H54 (cell line): ENCODE measurements at regions not wholly inside any gene's neighbourhood (a gene's known extent, or its start where the extent isn't known, plus 50 kb on each side); places are given as distances from the start of the nearest gene placed in this dataset.
"Not testable (repeated sequence)": the region's sequence is repeated elsewhere in the genome, so short reads cannot be mapped to it uniquely, and the experiment has no call there.

Source experiments
- DNase-seq: peaks from one replicate; pipeline ENCODE4 v3.0.0; 2011; ENCODE audit warnings: low spot score, mixed read lengths; ENCODE audit not compliant: insufficient read length
- FAIRE-seq: peaks from 3 replicates; lab custom pipeline; 2011; peaks lifted over from hg19 to GRCh38; lab: Jason Lieb, UNC
- POLR2A ChIP-seq: IDR thresholded peaks from 2 replicates; pipeline ENCODE4 v1.6.1; 2011; ENCODE audit warnings: low read depth, mild to moderate bottlenecking, low read length

DNA sequence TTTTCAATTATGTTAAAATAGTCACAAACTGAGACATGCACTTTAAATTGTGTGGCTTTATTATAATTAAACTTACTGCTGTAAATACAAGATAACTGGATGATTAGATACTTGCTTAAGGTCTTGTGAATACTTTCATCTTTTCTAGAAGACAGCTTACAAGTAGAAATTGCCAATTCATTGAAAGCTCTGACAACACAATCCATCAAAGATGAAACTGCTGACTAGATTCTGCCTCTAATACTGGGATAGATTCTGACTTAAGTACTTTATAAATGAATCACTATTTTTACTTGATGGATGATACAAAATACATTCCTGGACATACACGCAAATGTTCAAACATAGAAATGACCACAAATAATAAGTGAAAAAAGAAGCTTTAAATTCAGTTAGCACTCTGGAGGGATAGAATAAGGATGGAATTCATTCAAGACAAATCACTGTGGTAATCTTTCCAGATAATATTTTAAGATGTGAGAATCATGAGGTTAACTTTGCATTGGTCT lies 876.8 kb downstream of the RPS29 start:
- no peak for FAIRE-seq
- no peak for TF ChIP-seq POLR2A
- DNase-seq = no peak

GRCh38 chr14:48704639-48705038 lies 881.5 kb downstream of the RPS29 start:
- FAIRE-seq = no peak
- TF ChIP-seq POLR2A = no peak
- DNase-seq = no peak

- DNase-seq (no peak), FAIRE-seq (no peak)
- TF ChIP-seq POLR2A = no peak
Measured at GRCh38 chr14:48703728-48704467, 882.3 kb downstream of the RPS29 start.

GRCh38 chr14:48697362-48697761 lies 888.8 kb downstream of the RPS29 start:
- DNase-seq, FAIRE-seq: not testable (repeated sequence)

DNA sequence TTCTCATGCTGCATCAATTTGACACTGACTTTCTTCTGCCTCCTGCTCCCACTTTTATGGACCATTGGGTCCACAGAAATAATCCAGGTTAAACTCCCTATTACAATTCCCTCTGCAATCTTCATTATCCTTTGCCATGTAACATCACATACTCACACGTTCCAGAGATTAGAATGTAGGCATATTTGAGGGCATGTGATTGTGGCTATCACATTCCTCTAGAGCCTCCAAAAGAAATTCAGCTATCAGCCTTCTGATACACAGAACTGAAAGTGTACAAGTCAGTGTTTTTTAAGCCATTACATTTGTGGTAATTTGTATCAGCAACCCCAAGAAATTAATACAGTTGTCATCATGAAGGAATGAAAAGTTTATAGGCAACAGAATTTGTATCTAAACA lies 892.4 kb downstream of the RPS29 start:
- TF ChIP-seq POLR2A = no peak
- FAIRE-seq (no peak), DNase-seq (no peak)

DNA sequence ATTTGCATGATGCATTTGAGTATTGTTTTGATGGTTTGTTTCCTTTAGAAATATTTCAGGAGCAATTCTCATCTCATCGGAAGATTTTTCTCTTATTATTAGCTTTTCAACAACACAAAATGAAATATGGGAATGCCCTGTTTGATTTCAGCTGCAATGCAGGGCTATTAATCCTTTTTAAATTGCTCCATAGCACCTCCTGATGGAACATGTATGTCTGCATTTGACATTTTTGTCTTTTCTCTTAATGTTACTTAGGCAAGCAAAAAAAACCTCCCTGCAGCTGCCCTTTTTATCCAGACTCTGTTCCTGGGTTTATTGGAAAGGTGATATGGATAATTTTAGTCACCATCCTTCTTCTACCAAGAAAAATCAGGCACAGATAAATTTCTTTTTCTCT lies 895.8 kb downstream of the RPS29 start:
- DNase-seq = no peak
- no peak for TF ChIP-seq POLR2A
- FAIRE-seq = no peak

DNA sequence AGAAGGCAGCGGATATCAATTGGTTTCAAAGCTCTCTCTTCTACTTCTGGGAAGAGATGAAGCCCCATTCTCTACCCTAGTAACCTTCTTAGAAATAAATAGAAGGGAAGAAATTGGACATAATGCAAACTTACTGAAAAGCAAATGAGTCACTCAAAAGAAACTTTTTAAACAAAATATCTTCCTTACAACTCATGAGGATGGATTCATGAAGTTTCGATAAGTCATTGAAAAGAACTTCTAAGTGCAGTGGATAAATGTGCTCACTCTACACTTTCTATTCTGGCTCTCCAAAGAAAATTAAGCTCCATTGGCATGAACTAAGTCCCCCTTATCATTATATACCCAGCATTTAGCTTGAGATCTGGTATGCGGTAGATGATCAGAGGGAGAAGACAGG lies 899.5 kb downstream of the RPS29 start:
- no peak for FAIRE-seq
- TF ChIP-seq POLR2A = no peak
- no peak for DNase-seq

- TF ChIP-seq POLR2A = no peak
- FAIRE-seq = no peak
- no peak for DNase-seq
Measured at GRCh38 chr14:48672506-48672905, 913.7 kb downstream of the RPS29 start.

DNA sequence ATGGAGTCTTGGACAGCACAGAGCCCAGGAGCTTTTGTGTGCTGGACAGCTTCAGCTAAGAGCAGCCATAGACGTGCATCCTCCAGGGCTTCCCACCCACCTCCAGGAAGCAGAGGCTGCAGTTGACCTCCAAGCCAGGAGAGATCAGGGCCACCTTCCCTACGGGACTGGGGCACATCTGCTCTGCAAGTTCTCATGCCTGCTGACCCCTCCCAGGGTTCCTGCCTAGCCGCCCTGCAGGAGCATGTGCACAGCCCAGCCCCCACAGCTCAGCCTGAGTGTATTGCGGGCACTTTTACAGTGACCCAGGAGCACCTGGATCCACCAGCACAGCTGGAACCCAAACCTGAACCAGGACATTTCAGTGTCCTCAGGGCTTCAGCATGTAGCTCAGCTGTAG lies 915.2 kb downstream of the RPS29 start:
- no peak for FAIRE-seq
- DNase-seq = no peak
- TF ChIP-seq POLR2A = no peak

GRCh38 chr14:48665077-48665784 lies 920.9 kb downstream of the RPS29 start:
- FAIRE-seq = no peak
- no peak for TF ChIP-seq POLR2A

DNA sequence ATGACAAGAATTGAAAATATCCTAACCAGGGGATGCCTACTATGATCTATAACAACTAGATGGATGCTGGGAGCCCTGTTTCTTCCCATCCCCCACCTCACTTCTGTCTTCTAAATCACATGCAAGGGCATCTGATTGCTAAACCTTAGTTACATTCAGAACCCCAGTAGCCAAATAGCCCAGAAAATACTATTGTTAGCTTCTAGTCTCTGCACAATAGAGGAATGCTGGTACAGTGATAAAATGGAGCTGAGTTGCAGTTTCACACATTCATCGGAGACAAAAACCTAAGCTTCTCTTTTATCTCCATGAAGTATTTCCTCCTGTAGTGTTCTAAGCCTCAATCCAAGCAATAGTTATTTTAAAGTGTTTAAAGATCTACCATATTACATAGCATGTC lies 942.9 kb downstream of the RPS29 start:
- TF ChIP-seq POLR2A = no peak
- no peak for DNase-seq
- no peak for FAIRE-seq

More at GRCh38 chr14:48665077-48665784, 920.9 kb downstream of the RPS29 start:
- DNase-seq = no peak

- FAIRE-seq (no peak), DNase-seq (no peak)
- no peak for TF ChIP-seq POLR2A
Measured at GRCh38 chr14:48628870-48629269, 953.5 kb upstream of the MDGA2 start.

GRCh38 chr14:48622980-48623379 lies 947.6 kb upstream of the MDGA2 start:
- no peak for TF ChIP-seq POLR2A
- DNase-seq = no peak
- FAIRE-seq = no peak

- DNase-seq = no peak
- no peak for FAIRE-seq
- no peak for TF ChIP-seq POLR2A
Measured at GRCh38 chr14:48618057-48618456, 942.7 kb upstream of the MDGA2 start.

DNA sequence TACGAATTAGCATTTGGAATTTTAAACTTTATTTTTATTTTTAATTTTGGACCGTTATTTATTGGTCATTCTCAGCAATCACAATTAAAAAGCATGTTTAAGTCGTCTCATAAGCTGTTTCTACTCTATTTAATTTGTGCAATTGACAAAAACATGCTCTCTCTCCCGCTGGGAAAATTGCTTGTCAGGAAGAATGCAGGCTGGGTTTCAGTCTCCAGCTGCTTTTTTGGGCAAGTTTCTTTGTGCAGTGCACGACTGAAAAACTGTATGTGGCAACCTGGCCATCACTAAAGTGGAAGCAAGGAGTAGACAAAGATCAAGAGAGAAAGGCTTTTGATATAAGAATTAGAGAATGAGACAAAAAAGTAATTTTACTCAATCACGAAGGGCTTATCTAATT lies 941.5 kb upstream of the MDGA2 start:
- no peak for TF ChIP-seq POLR2A
- FAIRE-seq (no peak), DNase-seq (no peak)
